ENCODE measurements at regions not wholly inside any gene's neighbourhood (a gene's known extent, or its start where the extent isn't known, plus 50 kb on each side); places are given as distances from the start of the nearest gene placed in this dataset.

DNA sequence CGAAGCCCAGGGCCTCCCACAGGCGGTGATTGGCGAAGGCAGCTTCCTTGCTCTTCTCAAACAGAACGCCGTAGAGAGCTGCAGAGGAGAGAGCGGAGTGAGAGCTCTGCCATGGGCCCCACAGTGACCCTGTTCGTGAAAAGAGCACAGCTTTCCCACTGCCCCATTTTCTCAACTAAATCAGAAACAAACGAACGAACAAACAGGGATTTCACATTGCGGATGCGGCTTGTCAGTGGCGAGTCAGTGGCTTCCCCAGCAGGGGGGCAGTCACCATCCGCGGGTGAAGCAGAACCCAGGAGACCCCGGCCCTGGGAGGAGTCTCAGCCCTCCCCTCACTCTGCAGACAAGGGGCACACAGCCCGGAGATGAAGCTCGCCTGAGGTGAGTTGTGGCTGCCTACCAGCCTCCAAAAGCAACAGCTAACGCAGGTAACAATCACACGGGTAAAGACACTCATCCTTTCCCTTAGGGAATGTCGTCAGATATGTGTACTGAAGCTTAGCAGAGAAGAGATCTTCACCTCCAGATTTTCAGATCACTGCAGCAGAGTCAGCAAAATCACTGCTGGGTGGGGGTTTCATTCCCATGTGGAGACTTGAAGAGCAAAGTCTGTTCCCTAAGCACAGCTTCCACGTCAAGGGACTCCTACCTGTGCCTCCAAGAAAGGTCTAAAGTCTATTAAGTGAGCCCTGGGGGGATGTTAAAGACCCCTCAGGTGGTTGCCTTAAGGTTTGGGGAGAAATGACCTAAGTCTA is 51.2 kb upstream of the GPR31 start:
- Histone ChIP-seq H3K4me2 (ENCODE audit: low read length) (no peak overlapping the region), H3K79me2 (ENCODE audit: insufficient read depth, low read length) (no peaks in the 10 kb centered on the region), H3K27me3 (ENCODE audit: insufficient read depth, low read length) (peaks cover 32% of the 10 kb centered on the region; the same call in 1 of the 2 replicates), H3K36me3 (ENCODE audit: control insufficient read depth in 1 of 2, insufficient read depth in 2 of 2, low read length in 2 of 2) (no peaks in the 10 kb centered on the region), H3K4me1 (ENCODE audit: control insufficient read depth in 1 of 2, insufficient read depth in 2 of 2, low read length in 2 of 2) (peaks cover 0 to 1% of the 10 kb centered on the region in 2 experiments; a peak in 1 of 4 replicates), H4K20me1 (ENCODE audit: insufficient read depth) (no peaks in the 10 kb centered on the region), H3K27ac (ENCODE audit: low read depth, low read length) (no peak overlapping the region), H3K9ac (ENCODE audit: low read length) (no peak overlapping the region), H3K9me3 (ENCODE audit: control insufficient read depth in 1 of 2, insufficient read depth in 1 of 2, low read depth in 1 of 2, low read length in 2 of 2) (no peaks in the 10 kb centered on the region), H3K4me3 (replicated peaks in 1 of 2; ENCODE audit: low read depth in 1 of 2, low read length in 2 of 2) (no peak overlapping the region), H3K9me2 (ENCODE audit: insufficient read depth) (no peaks in the 10 kb centered on the region), H2AFZ (ENCODE audit: low read depth, low read length, poor library complexity, severe bottlenecking) (no peak overlapping the region)
- intact Hi-C loops (cut with micrococcal nuclease), result no loop called here
- ChIA-PET RAD21 (ENCODE audit: low non-redundant PET in 1 of 2, low total read pairs in 2 of 2, uncharacterized antibody in 2 of 2, unreplicated experiment in 2 of 2) (no interaction called here), POLR2A (no interaction called here), CTCF (no interaction called here)
- TF ChIP-seq ZNF274 (IDR thresholded peaks at IDR 0.05; ENCODE audit: low read depth, low read length) (no peak), ATF3 (IDR thresholded peaks at IDR 0.05) (no peak), CBX3 (IDR thresholded peaks at IDR 0.05; ENCODE audit: low read depth) (no peak), POLR2AphosphoS5 (IDR thresholded peaks at IDR 0.05; ENCODE audit: low read depth, low read length) (no peak), FOSL1 (IDR thresholded peaks at IDR 0.05; ENCODE audit: low read depth) (no peak), ELF1 (IDR thresholded peaks at IDR 0.05; ENCODE audit: borderline replicate concordance, low read depth) (no peak), EGR1 (IDR thresholded peaks at IDR 0.05; ENCODE audit: low read depth) (no peak), TCF7L2 (IDR thresholded peaks at IDR 0.05; ENCODE audit: borderline replicate concordance, extremely low read depth, insufficient read depth, insufficient read length) (no peak)
- TF ChIP-seq, protein P1, sequence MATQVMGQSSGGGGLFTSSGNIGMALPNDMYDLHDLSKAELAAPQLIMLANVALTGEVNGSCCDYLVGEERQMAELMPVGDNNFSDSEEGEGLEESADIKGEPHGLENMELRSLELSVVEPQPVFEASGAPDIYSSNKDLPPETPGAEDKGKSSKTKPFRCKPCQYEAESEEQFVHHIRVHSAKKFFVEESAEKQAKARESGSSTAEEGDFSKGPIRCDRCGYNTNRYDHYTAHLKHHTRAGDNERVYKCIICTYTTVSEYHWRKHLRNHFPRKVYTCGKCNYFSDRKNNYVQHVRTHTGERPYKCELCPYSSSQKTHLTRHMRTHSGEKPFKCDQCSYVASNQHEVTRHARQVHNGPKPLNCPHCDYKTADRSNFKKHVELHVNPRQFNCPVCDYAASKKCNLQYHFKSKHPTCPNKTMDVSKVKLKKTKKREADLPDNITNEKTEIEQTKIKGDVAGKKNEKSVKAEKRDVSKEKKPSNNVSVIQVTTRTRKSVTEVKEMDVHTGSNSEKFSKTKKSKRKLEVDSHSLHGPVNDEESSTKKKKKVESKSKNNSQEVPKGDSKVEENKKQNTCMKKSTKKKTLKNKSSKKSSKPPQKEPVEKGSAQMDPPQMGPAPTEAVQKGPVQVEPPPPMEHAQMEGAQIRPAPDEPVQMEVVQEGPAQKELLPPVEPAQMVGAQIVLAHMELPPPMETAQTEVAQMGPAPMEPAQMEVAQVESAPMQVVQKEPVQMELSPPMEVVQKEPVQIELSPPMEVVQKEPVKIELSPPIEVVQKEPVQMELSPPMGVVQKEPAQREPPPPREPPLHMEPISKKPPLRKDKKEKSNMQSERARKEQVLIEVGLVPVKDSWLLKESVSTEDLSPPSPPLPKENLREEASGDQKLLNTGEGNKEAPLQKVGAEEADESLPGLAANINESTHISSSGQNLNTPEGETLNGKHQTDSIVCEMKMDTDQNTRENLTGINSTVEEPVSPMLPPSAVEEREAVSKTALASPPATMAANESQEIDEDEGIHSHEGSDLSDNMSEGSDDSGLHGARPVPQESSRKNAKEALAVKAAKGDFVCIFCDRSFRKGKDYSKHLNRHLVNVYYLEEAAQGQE (IDR thresholded peaks at IDR 0.05; ENCODE audit: low read depth), result no peak
- ATAC-seq, result no peak
- BruUV-seq (replicated peaks), result no TSS peak
- DNase-seq (ENCODE audit: low read depth, low spot score), result no peak

Measured in HCT116 (cell line).